DND-41 (cell line): ENCODE measurements at regions not wholly inside any gene's neighbourhood (a gene's known extent, or its start where the extent isn't known, plus 50 kb on each side); places are given as distances from the start of the nearest gene placed in this dataset.

Source experiments
- ATAC-seq: fragments of 200-7000 bp; cut with Tn5 transposase; 3 replicates; pipeline ENCODE4 v1.9.1; 2021; ENCODE audit warnings: low read depth; ENCODE audit not compliant: insufficient read depth
- DNase-seq: peaks from one replicate; pipeline ENCODE4 v3.0.0-alpha.2; 2020
- H2AFZ ChIP-seq: 2 replicates; pipeline ENCODE4 v1.6.0; 2012; ENCODE audit warnings: low read depth, low read length
- H3K27ac ChIP-seq: 2 replicates; pipeline ENCODE4 v1.5.1; 2012; ENCODE audit warnings: low read length, inconsistent platforms
- H3K27me3 ChIP-seq: fragments of 200-600 bp; sonication (generic); 2 replicates; pipeline ENCODE4 v1.6.0; 2012; ENCODE audit warnings: low read length, mild to moderate bottlenecking, inconsistent platforms; ENCODE audit not compliant: insufficient read depth, poor library complexity
- H3K36me3 ChIP-seq: 2 replicates; pipeline ENCODE4 v1.5.1; 2012; ENCODE audit warnings: low read length, inconsistent platforms; ENCODE audit not compliant: insufficient read depth
- H3K4me1 ChIP-seq: 2 replicates; pipeline ENCODE4 v1.5.1; 2012; ENCODE audit warnings: mild to moderate bottlenecking, low read length; ENCODE audit not compliant: insufficient read depth
- H3K4me2 ChIP-seq: 2 replicates; pipeline ENCODE4 v1.6.0; 2012; ENCODE audit warnings: mild to moderate bottlenecking, moderate library complexity, low read length, inconsistent platforms; ENCODE audit not compliant: insufficient read depth
- H3K4me3 ChIP-seq, 2 experiments: fragments of 200-600 bp in 1 of 2; shearing (Covaris generic) in 1 of 2; 2 replicates each; pipeline ENCODE4 v1.5.1; 2012 to 2016; ENCODE audit warnings: inconsistent platforms in 2 of 2, low read length in 2 of 2, mild to moderate bottlenecking in 2 of 2, low read depth in 1 of 2, moderate library complexity in 1 of 2
- H3K79me2 ChIP-seq: 2 replicates; pipeline ENCODE4 v1.6.0; 2012; ENCODE audit warnings: low read length, inconsistent platforms; ENCODE audit not compliant: insufficient read depth
- H3K9ac ChIP-seq: 2 replicates; pipeline ENCODE4 v1.6.0; 2012; ENCODE audit warnings: low read depth, mild to moderate bottlenecking, inconsistent platforms, low read length, moderate library complexity
- H3K9me3 ChIP-seq: 2 replicates; pipeline ENCODE4 v1.5.1; 2012; ENCODE audit warnings: low read length, moderate library complexity, mild to moderate bottlenecking, inconsistent platforms; ENCODE audit not compliant: insufficient read depth, severe bottlenecking
- H4K20me1 ChIP-seq: 2 replicates; pipeline ENCODE4 v1.6.0; 2012; ENCODE audit warnings: low read length; ENCODE audit not compliant: insufficient read depth
- EZH2 ChIP-seq: IDR thresholded peaks from 3 replicates; pipeline ENCODE4 v1.6.1; 2012; ENCODE audit warnings: borderline replicate concordance, low read depth, mild to moderate bottlenecking, moderate library complexity, low read length, inconsistent platforms; ENCODE audit not compliant: severe bottlenecking
- TF ChIP-seq, protein P1 (sequence below): IDR thresholded peaks from 2 replicates; pipeline ENCODE4 v1.5.1; 2012; ENCODE audit warnings: borderline replicate concordance, low read length, moderate library complexity, mild to moderate bottlenecking; ENCODE audit not compliant: poor library complexity, severe bottlenecking; ENCODE audit errors: extremely low read depth

GRCh38 chr4:59058543-59058942 lies 1948.4 kb upstream of the IGFBP7 start:
- Histone ChIP-seq H3K4me3 (no peak overlapping the region), H3K4me2 (no peak overlapping the region), H3K9ac (no peak overlapping the region), H2AFZ (no peak overlapping the region), H3K9me3 (peaks cover 3% of the 10 kb centered on the region), H3K79me2 (no peaks in the 10 kb centered on the region), H3K27me3 (no peaks in the 10 kb centered on the region), H3K4me1 (no peaks in the 10 kb centered on the region), H3K27ac (no peak overlapping the region), H4K20me1 (no peaks in the 10 kb centered on the region), H3K36me3 (no peaks in the 10 kb centered on the region)
- TF ChIP-seq EZH2: no peak
- TF ChIP-seq, protein P1, sequence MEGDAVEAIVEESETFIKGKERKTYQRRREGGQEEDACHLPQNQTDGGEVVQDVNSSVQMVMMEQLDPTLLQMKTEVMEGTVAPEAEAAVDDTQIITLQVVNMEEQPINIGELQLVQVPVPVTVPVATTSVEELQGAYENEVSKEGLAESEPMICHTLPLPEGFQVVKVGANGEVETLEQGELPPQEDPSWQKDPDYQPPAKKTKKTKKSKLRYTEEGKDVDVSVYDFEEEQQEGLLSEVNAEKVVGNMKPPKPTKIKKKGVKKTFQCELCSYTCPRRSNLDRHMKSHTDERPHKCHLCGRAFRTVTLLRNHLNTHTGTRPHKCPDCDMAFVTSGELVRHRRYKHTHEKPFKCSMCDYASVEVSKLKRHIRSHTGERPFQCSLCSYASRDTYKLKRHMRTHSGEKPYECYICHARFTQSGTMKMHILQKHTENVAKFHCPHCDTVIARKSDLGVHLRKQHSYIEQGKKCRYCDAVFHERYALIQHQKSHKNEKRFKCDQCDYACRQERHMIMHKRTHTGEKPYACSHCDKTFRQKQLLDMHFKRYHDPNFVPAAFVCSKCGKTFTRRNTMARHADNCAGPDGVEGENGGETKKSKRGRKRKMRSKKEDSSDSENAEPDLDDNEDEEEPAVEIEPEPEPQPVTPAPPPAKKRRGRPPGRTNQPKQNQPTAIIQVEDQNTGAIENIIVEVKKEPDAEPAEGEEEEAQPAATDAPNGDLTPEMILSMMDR: no peak
- DNase-seq (no peak), ATAC-seq (no peak)

- Histone ChIP-seq H3K4me2 (no peak overlapping the region), H3K36me3 (no peaks in the 10 kb centered on the region), H3K9me3 (peaks cover 3% of the 10 kb centered on the region), H4K20me1 (no peaks in the 10 kb centered on the region), H3K27ac (no peak overlapping the region), H3K27me3 (no peaks in the 10 kb centered on the region), H3K4me1 (no peaks in the 10 kb centered on the region), H3K9ac (no peak overlapping the region), H3K4me3 (no peak overlapping the region), H3K79me2 (no peaks in the 10 kb centered on the region), H2AFZ (no peak overlapping the region)
- ATAC-seq (no peak), DNase-seq (no peak)
- TF ChIP-seq, protein P1: no peak
- TF ChIP-seq EZH2: no peak
Measured at GRCh38 chr4:59060002-59060846, 1950.0 kb upstream of the IGFBP7 start.

DNA sequence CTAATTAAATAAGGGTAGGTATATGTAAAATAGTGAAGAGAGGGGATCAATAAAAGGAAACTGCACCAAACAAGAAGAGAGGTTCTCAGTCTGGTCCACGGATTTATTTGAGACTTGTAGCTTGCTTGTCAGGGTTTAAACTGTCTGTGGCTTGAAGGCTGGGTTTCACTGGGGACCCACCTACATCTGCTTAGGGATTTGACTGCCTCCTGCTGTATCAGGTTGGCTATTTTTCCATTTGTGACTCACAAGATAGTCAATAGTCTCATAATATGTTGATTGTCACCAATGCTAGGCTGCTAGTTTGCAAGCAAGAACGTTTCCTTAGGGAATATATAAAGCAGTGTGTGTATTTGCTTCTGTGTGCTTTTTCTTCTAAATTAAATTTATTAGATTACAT lies 1950.7 kb upstream of the IGFBP7 start:
- ATAC-seq (no peak), DNase-seq (no peak)
- H3K27ac ChIP-seq: no peak overlapping the region
- TF ChIP-seq, protein P1: no peak
- no peak for TF ChIP-seq EZH2
- H3K79me2 ChIP-seq: no peaks in the 10 kb centered on the region
- peaks cover 3% of the 10 kb centered on the region for H3K9me3 ChIP-seq
- no peak overlapping the region for H3K4me2 ChIP-seq
- no peak overlapping the region for H2AFZ ChIP-seq
- no peaks in the 10 kb centered on the region for H4K20me1 ChIP-seq
- H3K36me3 ChIP-seq: no peaks in the 10 kb centered on the region
- no peaks in the 10 kb centered on the region for H3K27me3 ChIP-seq
- H3K9ac ChIP-seq: no peak overlapping the region
- no peaks in the 10 kb centered on the region for H3K4me1 ChIP-seq
- no peak overlapping the region for H3K4me3 ChIP-seq
